Coronary artery (tissue), 2 donors: ENCODE measurements at regions not wholly inside any gene's neighbourhood (a gene's known extent, or its start where the extent isn't known, plus 50 kb on each side); places are given as distances from the start of the nearest gene placed in this dataset.

Source experiments
- DNase-seq: peaks from one replicate; pipeline ENCODE4 v3.0.0-alpha.2; 2017; ENCODE audit warnings: low spot score
- H3K27ac ChIP-seq, 2 donors: fragments of 200-600 bp; sonication (generic); one replicate each; pipeline ENCODE4 v1.5.1; 2016 to 2019
- H3K4me3 ChIP-seq: fragments of 200-600 bp; sonication (generic); 2 replicates; pipeline ENCODE4 v1.5.1; 2016; ENCODE audit warnings: mild to moderate bottlenecking, moderate library complexity
- TF ChIP-seq, protein P1 (sequence below): fragments of 200-600 bp; sonication (generic); IDR thresholded peaks from one replicate; pipeline ENCODE4 v1.5.1; 2019; ENCODE audit warnings: antibody characterized with exemption

- DNase-seq, result no peak
These were observed 104.2 kb upstream of the HMHB1 start for GRCh38 chr5:143707806-143708205.

DNA sequence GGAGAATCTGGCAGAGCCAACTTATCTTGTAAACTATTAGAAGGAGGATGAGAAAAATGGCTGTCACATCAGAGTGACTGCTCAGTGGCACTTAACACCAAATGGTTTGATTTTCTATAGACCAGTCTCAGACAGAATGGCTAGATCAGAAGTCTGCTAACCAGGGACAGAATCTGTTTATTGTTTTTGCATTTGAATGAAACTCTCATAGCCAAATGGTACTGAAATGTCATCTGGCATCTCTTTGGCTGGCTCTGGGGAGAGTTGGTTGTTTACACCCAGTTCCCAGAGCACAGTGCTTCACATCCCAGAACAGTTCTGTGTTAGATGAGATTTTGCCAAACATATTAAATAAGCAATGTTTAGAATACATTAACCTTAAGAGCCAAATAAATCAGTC lies 106.6 kb upstream of the HMHB1 start:
- TF ChIP-seq, protein P1, sequence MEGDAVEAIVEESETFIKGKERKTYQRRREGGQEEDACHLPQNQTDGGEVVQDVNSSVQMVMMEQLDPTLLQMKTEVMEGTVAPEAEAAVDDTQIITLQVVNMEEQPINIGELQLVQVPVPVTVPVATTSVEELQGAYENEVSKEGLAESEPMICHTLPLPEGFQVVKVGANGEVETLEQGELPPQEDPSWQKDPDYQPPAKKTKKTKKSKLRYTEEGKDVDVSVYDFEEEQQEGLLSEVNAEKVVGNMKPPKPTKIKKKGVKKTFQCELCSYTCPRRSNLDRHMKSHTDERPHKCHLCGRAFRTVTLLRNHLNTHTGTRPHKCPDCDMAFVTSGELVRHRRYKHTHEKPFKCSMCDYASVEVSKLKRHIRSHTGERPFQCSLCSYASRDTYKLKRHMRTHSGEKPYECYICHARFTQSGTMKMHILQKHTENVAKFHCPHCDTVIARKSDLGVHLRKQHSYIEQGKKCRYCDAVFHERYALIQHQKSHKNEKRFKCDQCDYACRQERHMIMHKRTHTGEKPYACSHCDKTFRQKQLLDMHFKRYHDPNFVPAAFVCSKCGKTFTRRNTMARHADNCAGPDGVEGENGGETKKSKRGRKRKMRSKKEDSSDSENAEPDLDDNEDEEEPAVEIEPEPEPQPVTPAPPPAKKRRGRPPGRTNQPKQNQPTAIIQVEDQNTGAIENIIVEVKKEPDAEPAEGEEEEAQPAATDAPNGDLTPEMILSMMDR, result no peak
- no peak overlapping the region for H3K27ac ChIP-seq
- no peak for DNase-seq

More at GRCh38 chr5:143707806-143708205, 104.2 kb upstream of the HMHB1 start:
- no peak overlapping the region for H3K4me3 ChIP-seq
- TF ChIP-seq, protein P1, result no peak
- no peak overlapping the region for H3K27ac ChIP-seq

GRCh38 chr5:143703659-143704058 lies 108.3 kb upstream of the HMHB1 start:
- DNase-seq, result no peak
- no peak overlapping the region for H3K4me3 ChIP-seq
- TF ChIP-seq, protein P1, result no peak

More for the DNA sequence above, 106.6 kb upstream of the HMHB1 start:
- H3K4me3 ChIP-seq, result no peak overlapping the region

GRCh38 chr5:143701493-143701892 lies 110.5 kb upstream of the HMHB1 start:
- no peak for DNase-seq
- Histone ChIP-seq H3K27ac (no peak overlapping the region), H3K4me3 (no peak overlapping the region)
- TF ChIP-seq, protein P1, result no peak

More at GRCh38 chr5:143703659-143704058, 108.3 kb upstream of the HMHB1 start:
- no peak overlapping the region for H3K27ac ChIP-seq

DNA sequence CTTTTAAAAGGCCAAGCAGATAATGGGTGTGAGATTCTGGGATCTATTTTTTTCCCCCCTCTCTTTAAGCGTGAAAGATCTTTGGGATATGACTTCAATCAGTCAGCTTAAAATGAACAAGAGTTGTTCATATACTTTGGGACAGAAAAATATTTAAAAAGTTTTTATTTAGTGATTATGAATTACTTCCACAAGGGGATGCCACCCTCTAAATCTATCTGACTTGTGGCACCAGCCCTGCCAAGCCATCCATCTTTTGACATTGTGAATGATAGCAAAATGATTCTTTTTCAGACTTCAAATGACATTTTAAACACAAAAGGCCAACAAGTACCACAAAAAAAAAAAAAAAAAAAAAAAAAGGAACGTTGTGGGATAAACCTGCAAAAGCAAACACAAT lies 111.0 kb upstream of the HMHB1 start:
- TF ChIP-seq, protein P1, result no peak
- no peak overlapping the region for H3K27ac ChIP-seq
- DNase-seq, result no peak
- H3K4me3 ChIP-seq, result no peak overlapping the region

GRCh38 chr5:143699121-143699520 lies 112.8 kb upstream of the HMHB1 start:
- DNase-seq, result no peak
- no peak overlapping the region for H3K27ac ChIP-seq
- TF ChIP-seq, protein P1, result no peak
- H3K4me3 ChIP-seq, result no peak overlapping the region

- Histone ChIP-seq H3K4me3 (no peak overlapping the region), H3K27ac (no peak overlapping the region)
- TF ChIP-seq, protein P1, result no peak
- no peak for DNase-seq
These were observed 113.4 kb upstream of the HMHB1 start for GRCh38 chr5:143698574-143698973.
